ENCODE measurements at regions not wholly inside any gene's neighbourhood (a gene's known extent, or its start where the extent isn't known, plus 50 kb on each side); places are given as distances from the start of the nearest gene placed in this dataset.

DNA sequence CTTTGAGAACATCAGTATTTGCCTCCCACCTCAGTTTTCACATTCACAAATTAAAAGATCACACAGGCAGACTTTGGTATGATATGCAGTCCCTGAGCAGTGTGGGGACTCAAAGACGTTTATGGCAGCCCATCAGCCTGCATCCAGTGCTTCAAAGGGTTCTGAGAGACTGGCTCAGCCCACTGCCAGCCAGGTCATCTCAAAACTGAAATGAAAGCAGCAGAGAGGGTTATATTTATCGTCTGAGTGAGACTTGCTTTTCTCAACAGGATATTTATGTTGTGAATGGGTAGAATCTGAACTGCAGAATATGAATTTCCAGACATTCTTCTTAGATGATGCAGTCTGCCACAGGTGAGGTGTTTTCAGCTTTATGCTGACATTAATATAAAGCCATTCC is 159.8 kb downstream of the NRN1 start:
- TF ChIP-seq, protein P1, sequence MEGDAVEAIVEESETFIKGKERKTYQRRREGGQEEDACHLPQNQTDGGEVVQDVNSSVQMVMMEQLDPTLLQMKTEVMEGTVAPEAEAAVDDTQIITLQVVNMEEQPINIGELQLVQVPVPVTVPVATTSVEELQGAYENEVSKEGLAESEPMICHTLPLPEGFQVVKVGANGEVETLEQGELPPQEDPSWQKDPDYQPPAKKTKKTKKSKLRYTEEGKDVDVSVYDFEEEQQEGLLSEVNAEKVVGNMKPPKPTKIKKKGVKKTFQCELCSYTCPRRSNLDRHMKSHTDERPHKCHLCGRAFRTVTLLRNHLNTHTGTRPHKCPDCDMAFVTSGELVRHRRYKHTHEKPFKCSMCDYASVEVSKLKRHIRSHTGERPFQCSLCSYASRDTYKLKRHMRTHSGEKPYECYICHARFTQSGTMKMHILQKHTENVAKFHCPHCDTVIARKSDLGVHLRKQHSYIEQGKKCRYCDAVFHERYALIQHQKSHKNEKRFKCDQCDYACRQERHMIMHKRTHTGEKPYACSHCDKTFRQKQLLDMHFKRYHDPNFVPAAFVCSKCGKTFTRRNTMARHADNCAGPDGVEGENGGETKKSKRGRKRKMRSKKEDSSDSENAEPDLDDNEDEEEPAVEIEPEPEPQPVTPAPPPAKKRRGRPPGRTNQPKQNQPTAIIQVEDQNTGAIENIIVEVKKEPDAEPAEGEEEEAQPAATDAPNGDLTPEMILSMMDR (IDR thresholded peaks at IDR 0.05) = no peak
- TF ChIP-seq JUN (CRISPR knock-in tag; IDR thresholded peaks at IDR 0.05) (no peak), CBFB (CRISPR knock-in tag; IDR thresholded peaks at IDR 0.05; ENCODE audit: low read depth) (no peak), RELA (CRISPR knock-in tag; IDR thresholded peaks at IDR 0.05; ENCODE audit: borderline replicate concordance) (no peak)
- TF ChIP-seq, protein P2, sequence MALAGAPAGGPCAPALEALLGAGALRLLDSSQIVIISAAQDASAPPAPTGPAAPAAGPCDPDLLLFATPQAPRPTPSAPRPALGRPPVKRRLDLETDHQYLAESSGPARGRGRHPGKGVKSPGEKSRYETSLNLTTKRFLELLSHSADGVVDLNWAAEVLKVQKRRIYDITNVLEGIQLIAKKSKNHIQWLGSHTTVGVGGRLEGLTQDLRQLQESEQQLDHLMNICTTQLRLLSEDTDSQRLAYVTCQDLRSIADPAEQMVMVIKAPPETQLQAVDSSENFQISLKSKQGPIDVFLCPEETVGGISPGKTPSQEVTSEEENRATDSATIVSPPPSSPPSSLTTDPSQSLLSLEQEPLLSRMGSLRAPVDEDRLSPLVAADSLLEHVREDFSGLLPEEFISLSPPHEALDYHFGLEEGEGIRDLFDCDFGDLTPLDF (CRISPR knock-in tag; IDR thresholded peaks at IDR 0.05) = no peak

Measured in WTC11 (cell line).